PFSK-1 (cell line): ENCODE measurements at regions not wholly inside any gene's neighbourhood (a gene's known extent, or its start where the extent isn't known, plus 50 kb on each side); places are given as distances from the start of the nearest gene placed in this dataset.

Source experiments
- FOXP2 ChIP-seq: optimal IDR thresholded peaks from 2 replicates; pipeline ENCODE3; 2011; ENCODE audit warnings: borderline replicate concordance, control low read depth, inconsistent platforms; ENCODE audit not compliant: insufficient read depth; ENCODE audit errors: extremely low read length, extremely low read depth
- POLR2AphosphoS5 ChIP-seq: IDR thresholded peaks from 2 replicates; pipeline ENCODE4 v1.6.1; 2012; ENCODE audit warnings: low read depth, mild to moderate bottlenecking, control low read depth, low read length, moderate library complexity
- SIN3A ChIP-seq: IDR thresholded peaks from 2 replicates; pipeline ENCODE4 v1.6.1; 2012; ENCODE audit warnings: mild to moderate bottlenecking, low read length, moderate library complexity, borderline replicate concordance; ENCODE audit not compliant: insufficient read depth
- TAF1 ChIP-seq: IDR thresholded peaks from 2 replicates; pipeline ENCODE4 v1.6.1; 2012; ENCODE audit warnings: low read length, control low read depth, borderline replicate concordance; ENCODE audit not compliant: insufficient read depth

DNA sequence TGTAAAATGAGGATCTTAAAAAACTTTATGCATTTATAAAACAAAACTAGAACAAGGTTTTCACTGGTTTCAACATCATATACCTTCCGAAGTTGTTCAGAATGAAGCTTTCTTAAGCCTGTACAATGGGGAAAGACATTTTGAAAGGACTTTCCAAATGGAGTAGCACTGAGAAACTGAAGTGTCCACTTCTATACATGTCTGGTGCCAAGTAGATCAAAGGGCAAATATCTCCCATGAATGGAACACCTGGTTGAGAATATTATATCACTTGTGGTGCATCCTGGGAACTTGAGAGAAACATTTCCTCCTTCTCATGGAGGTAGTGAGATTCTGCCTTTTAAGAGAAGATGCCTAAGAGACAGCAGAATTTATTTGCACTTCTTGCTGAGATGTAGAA, 182.1 kb upstream of the ACTBL2 start:
- TF ChIP-seq POLR2AphosphoS5 (no peak), SIN3A (no peak), TAF1 (no peak), FOXP2 (no peak)
